ENCODE measurements at regions not wholly inside any gene's neighbourhood (a gene's known extent, or its start where the extent isn't known, plus 50 kb on each side); places are given as distances from the start of the nearest gene placed in this dataset.

- no peak overlapping the region for H3K4me3 ChIP-seq (ENCODE audit: low read length)
- no peak for DNase-seq (ENCODE audit: low read depth, low spot score)
These were observed 674.3 kb upstream of the NRXN1 start for GRCh38 chr2:51706220-51706619.

GRCh38 chr2:51705417-51705816 is 673.5 kb upstream of the NRXN1 start:
- no peak for DNase-seq (ENCODE audit: low read depth, low spot score)
- H3K4me3 ChIP-seq (ENCODE audit: low read length), result no peak overlapping the region

- no peak for DNase-seq (ENCODE audit: low read depth, low spot score)
- no peak overlapping the region for H3K4me3 ChIP-seq (ENCODE audit: low read length)
These were observed 666.1 kb upstream of the NRXN1 start for GRCh38 chr2:51698021-51698420.

- DNase-seq (ENCODE audit: low read depth, low spot score), result no peak
- no peak overlapping the region for H3K4me3 ChIP-seq (ENCODE audit: low read length)
These were observed 665.2 kb upstream of the NRXN1 start for GRCh38 chr2:51697095-51697494.

- H3K4me3 ChIP-seq (ENCODE audit: low read length), result no peak overlapping the region
- no peak for DNase-seq (ENCODE audit: low read depth, low spot score)
These were observed 663.6 kb upstream of the NRXN1 start for GRCh38 chr2:51695531-51695930.

GRCh38 chr2:51693640-51694039 is 661.7 kb upstream of the NRXN1 start:
- no peak overlapping the region for H3K4me3 ChIP-seq (ENCODE audit: low read length)
- no peak for DNase-seq (ENCODE audit: low read depth, low spot score)

GRCh38 chr2:51681854-51682253 is 649.9 kb upstream of the NRXN1 start:
- H3K4me3 ChIP-seq (ENCODE audit: low read length), result no peak overlapping the region
- DNase-seq (ENCODE audit: low read depth, low spot score), result no peak

- no peak overlapping the region for H3K4me3 ChIP-seq (ENCODE audit: low read length)
- no peak for DNase-seq (ENCODE audit: low read depth, low spot score)
These were observed 641.7 kb upstream of the NRXN1 start for GRCh38 chr2:51673628-51674027.

- H3K4me3 ChIP-seq (ENCODE audit: low read length), result no peak overlapping the region
- no peak for DNase-seq (ENCODE audit: low read depth, low spot score)
These were observed 635.7 kb upstream of the NRXN1 start for GRCh38 chr2:51667679-51668078.

- no peak for DNase-seq (ENCODE audit: low read depth, low spot score)
- no peak overlapping the region for H3K4me3 ChIP-seq (ENCODE audit: low read length)
These were observed 630.3 kb upstream of the NRXN1 start for GRCh38 chr2:51662187-51662586.

GRCh38 chr2:51657849-51658248 is 625.9 kb upstream of the NRXN1 start:
- DNase-seq (ENCODE audit: low read depth, low spot score), result no peak
- no peak overlapping the region for H3K4me3 ChIP-seq (ENCODE audit: low read length)

GRCh38 chr2:51650769-51651168 is 618.8 kb upstream of the NRXN1 start:
- no peak for DNase-seq (ENCODE audit: low read depth, low spot score)

GRCh38 chr2:51649366-51649765 is 617.4 kb upstream of the NRXN1 start:
- DNase-seq (ENCODE audit: low read depth, low spot score), result no peak
- H3K4me3 ChIP-seq (ENCODE audit: low read length), result no peak overlapping the region

More at GRCh38 chr2:51650769-51651168, 618.8 kb upstream of the NRXN1 start:
- H3K4me3 ChIP-seq (ENCODE audit: low read length), result no peak overlapping the region

GRCh38 chr2:51638811-51639210 is 606.9 kb upstream of the NRXN1 start:
- no peak overlapping the region for H3K4me3 ChIP-seq (ENCODE audit: low read length)
- DNase-seq (ENCODE audit: low read depth, low spot score), result no peak

GRCh38 chr2:51633073-51633472 is 601.1 kb upstream of the NRXN1 start:
- no peak overlapping the region for H3K4me3 ChIP-seq (ENCODE audit: low read length)
- no peak for DNase-seq (ENCODE audit: low read depth, low spot score)

- no peak for DNase-seq (ENCODE audit: low read depth, low spot score)
- no peak overlapping the region for H3K4me3 ChIP-seq (ENCODE audit: low read length)
These were observed 597.5 kb upstream of the NRXN1 start for GRCh38 chr2:51629406-51629805.

- DNase-seq (ENCODE audit: low read depth, low spot score), result no peak
These were observed 597.0 kb upstream of the NRXN1 start for GRCh38 chr2:51628917-51629316.

GRCh38 chr2:51624995-51625394 is 593.1 kb upstream of the NRXN1 start:
- no peak overlapping the region for H3K4me3 ChIP-seq (ENCODE audit: low read length)
- DNase-seq (ENCODE audit: low read depth, low spot score), result no peak

More at GRCh38 chr2:51628917-51629316, 597.0 kb upstream of the NRXN1 start:
- no peak overlapping the region for H3K4me3 ChIP-seq (ENCODE audit: low read length)

GRCh38 chr2:51620796-51621195 is 588.9 kb upstream of the NRXN1 start:
- H3K4me3 ChIP-seq (ENCODE audit: low read length), result no peak overlapping the region
- no peak for DNase-seq (ENCODE audit: low read depth, low spot score)

GRCh38 chr2:51619961-51620360 is 588.0 kb upstream of the NRXN1 start:
- DNase-seq (ENCODE audit: low read depth, low spot score), result no peak
- no peak overlapping the region for H3K4me3 ChIP-seq (ENCODE audit: low read length)

- no peak for DNase-seq (ENCODE audit: low read depth, low spot score)
- H3K4me3 ChIP-seq (ENCODE audit: low read length), result no peak overlapping the region
These were observed 580.5 kb upstream of the NRXN1 start for GRCh38 chr2:51612387-51612786.

GRCh38 chr2:51601706-51602105 is 569.8 kb upstream of the NRXN1 start:
- DNase-seq (ENCODE audit: low read depth, low spot score), result no peak
- H3K4me3 ChIP-seq (ENCODE audit: low read length), result no peak overlapping the region
